HG03571 (cell line): ENCODE measurements at regions not wholly inside any gene's neighbourhood (a gene's known extent, or its start where the extent isn't known, plus 50 kb on each side); places are given as distances from the start of the nearest gene placed in this dataset.
A peak's percentile ranks its signal among the peaks of the same experiment; 100 is the strongest.

Experiments
- ATAC-seq: cut with Tn5 transposase; IDR thresholded peaks from one replicate; pipeline ENCODE4 v1.9.1; 2021; ENCODE audit not compliant: unreplicated experiment

DNA sequence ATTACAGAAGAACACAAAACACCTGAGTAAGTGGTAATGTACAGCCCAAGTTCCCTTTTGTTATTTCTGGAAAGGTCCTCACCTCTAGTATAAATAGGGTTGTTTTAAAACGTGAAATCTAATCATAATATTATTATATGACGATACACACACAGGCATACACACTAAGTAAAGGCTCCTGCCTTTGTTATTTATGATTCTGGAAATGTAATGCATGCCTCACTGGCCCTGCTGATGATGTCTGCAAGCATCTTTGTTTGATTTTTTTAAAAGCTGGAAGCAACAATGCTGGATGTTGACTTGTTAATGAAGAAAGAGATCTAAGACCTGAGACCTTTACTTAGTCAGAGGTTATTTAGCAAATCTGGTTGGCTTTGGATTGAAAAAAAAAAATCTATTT lies 307.4 kb upstream of the SORCS1 start:
- ATAC-seq, result no peak

GRCh38 chr10:107453561-107453960 lies 289.1 kb upstream of the SORCS1 start:
- ATAC-seq, result no peak

- ATAC-seq, result no peak
These were observed 286.5 kb upstream of the SORCS1 start for GRCh38 chr10:107451047-107451446.

DNA sequence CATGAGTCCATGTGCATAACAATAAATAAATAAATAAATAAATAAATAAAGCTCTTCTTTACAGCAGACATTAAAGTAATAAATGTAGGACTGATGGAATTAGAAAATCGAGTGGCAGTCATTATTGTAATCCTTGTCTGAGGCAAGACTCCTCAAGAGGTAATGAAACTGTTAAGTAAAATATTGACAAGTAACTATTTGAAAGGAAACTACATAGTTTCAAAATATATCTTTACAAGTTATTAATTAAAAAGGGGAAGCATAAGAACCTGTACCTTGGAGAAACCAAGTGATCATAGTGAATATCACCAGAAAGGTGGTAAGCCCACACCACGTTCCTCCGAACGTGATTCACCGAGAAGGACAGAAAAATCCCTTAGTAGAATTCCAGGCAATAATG lies 285.6 kb upstream of the SORCS1 start:
- ATAC-seq, result peak; percentile 59

DNA sequence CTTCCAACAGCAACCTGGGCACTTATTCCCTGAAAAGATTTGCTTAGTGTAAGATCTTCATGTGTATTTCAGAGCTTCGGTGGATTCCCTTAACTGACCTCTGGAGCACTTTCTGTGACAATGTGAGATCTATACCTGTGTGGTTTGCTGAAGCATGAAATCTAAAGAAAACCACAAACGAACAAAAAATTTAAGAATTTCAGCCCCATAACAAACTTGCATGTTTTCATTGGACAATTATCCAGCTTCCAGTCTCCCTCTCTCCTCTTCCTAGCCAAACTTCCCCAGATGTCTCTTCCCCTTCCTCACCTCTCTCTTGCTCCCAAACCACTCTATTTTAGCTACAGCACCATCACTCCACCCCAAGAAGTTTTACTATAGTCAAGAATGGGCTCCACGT lies 279.9 kb upstream of the SORCS1 start:
- no peak for ATAC-seq

DNA sequence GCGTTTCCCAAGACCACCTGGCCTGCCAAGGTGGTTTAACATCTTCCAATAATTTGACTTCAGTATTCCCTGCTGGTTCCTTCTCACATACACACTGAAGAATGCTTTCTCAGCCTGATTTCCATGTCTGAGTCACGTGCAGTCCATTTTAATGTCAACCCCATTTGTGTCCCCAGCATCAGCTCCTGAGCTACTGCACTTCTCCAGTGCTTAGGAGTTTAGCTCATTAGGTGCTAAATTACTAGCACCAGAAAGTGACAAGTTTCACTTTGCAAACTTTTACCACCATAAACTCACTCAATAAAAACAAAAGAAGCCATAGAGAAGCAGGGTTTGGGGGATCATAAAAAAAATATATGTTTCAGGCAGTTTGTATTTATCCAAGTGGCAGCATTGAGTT lies 279.3 kb upstream of the SORCS1 start:
- ATAC-seq, result no peak

- ATAC-seq, result no peak
These were observed 278.8 kb upstream of the SORCS1 start for GRCh38 chr10:107443326-107443725.

DNA sequence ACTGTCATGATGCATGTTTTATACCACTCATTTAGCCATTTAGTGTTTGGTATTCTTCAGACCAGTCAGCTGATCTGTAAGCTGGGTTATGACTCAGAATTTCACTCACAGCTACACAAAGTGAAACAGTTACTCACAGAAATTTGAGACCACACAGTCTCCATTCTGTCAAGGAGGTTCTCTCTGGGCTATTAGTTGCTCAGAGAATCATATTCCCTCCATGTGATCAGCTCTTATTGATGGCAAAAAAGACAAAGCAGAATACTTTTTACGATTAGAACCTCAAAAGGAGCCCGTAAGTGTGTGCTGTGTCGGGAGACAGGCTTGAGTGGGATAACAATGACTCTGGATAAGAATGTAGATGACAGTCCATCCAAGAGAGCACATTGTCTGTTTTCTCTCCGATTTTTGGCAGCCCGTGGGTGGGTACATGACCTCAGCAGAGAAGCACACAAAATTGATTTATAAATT lies 277.6 kb upstream of the SORCS1 start:
- ATAC-seq, result peak; percentile 91

DNA sequence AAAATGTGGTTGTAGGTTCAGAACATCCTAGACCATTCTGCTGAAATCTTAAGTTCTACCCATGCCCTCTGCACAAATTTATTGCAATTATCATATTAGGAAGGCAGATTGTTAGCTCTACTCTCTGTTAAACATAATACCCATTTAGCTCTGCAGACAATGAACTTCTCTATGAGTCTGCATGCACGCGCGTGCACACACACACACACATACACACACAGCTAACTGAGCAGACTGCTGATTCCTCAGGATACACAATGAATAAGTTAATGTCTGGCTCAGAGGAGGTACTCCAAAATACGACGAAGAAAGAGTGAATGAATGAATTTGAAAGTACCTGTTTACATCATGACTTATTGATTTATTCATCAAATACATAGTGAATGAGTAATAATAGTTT lies 276.2 kb upstream of the SORCS1 start:
- no peak for ATAC-seq

GRCh38 chr10:107437921-107438320 lies 273.4 kb upstream of the SORCS1 start:
- ATAC-seq, result no peak

DNA sequence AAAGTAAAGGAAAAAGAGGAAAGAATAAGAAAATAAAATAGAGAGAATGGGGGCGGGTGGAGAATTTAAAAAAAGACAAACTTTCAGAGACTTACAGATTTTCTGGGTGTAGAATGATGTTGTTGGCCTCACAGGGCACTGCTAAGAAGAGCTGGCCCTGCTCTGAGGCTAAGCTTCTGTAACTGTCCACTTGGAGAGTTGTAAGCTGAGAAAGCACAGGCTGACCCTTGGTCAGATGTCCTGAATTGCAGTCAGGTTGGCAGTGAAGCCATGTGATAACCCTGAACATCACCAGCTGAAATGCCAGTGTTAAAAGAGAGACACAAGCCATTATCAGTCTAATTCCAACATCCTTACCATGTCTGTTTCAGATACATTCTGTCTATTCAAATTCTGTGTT lies 272.1 kb upstream of the SORCS1 start:
- no peak for ATAC-seq

GRCh38 chr10:107434854-107435253 lies 270.3 kb upstream of the SORCS1 start:
- no peak for ATAC-seq

- ATAC-seq, result no peak
These were observed 269.7 kb upstream of the SORCS1 start for GRCh38 chr10:107434201-107434600.

DNA sequence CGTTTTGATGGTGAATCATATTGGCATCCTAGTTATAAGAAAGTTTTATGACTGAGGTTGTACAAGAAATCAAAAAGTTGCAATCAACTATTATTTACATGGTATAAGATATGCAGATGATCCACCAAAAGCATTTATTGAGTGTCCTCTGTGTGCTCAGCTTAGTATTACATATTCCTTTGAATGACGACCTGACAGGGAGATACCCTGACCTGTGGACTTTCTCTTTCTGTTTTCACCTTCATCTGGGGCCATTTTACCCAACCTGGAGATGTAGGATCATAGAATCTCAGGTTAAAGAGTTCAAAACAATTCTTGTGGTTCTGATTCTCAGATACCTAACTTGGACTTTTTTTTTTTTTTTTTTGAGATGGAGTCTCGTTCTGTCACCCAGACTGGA lies 269.1 kb upstream of the SORCS1 start:
- no peak for ATAC-seq

GRCh38 chr10:107430446-107430845 lies 265.9 kb upstream of the SORCS1 start:
- ATAC-seq, result no peak

DNA sequence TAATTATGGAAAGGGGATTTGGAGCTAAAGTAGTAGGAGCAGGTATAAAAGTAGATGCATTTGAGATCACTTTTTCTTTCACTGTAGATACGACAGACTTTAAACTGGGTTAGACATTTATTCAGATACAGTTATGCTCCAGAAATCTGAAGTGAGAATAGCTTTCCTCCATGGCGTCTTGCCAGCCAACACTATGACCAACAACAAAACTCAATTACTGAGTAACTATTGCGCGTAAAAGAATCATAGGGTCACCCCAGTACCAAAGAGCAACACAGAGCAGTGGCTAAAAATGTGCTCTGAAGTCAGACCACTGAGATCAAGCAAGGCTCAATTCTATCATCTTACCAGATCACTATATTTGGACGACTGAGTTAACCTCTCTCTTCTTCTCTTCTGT lies 262.5 kb upstream of the SORCS1 start:
- no peak for ATAC-seq

DNA sequence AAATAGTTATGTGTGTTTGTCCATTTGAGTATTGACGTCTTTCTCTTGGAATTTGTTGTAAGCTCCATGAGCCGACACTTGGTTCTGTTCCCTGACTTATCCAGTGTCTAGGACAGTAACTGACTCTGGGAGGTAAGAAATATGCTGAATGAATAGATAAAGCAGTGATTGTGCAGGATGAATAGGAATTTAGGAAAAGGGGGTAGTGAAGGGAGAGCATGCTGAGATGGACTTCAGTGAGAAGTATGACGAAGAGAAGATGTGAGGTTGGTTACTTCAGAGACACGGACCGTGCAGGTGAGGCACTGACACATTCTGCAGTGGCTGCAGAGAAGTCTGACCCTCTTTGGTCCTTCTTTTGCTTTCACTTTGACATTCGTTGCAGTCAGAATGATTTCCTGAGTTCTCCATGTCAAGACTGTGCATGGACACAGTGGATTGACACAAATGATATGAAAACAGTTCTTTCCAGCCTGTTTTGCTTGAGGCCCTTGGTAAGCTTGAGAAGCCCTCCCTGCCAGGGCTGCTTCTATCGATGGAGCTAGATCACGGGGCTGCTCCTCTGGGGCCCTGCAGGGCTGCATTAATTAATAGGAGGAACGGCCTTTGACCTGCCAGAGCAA lies 261.5 kb upstream of the SORCS1 start:
- no peak for ATAC-seq

DNA sequence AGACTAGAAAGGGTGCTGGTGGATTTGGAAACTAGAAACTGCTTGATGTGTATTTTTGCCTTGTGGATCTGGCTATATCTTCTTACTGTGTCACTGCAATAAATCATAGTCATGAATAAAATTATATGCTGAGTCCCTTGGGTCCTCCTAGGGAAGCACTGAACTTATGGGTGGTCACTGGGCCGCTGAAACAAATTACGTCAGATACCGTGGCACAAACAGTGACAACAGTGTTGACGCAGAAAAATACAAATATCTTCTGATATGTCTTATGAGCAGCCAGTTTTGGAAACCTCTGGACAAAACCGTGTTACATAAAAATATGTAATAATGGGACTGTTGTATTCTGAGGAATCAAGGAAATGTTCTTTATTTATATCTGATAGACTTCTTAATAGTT lies 260.1 kb upstream of the SORCS1 start:
- no peak for ATAC-seq

- ATAC-seq, result peak; percentile 47
These were observed 259.4 kb upstream of the SORCS1 start for GRCh38 chr10:107423903-107424302.

- no peak for ATAC-seq
These were observed 258.2 kb upstream of the SORCS1 start for GRCh38 chr10:107422681-107423080.

GRCh38 chr10:107420196-107420595 lies 255.7 kb upstream of the SORCS1 start:
- ATAC-seq, result no peak

- peak; percentile 53 for ATAC-seq
These were observed 253.7 kb upstream of the SORCS1 start for GRCh38 chr10:107418085-107418806.

- ATAC-seq, result no peak
These were observed 252.9 kb upstream of the SORCS1 start for GRCh38 chr10:107417446-107417845.
